ENCODE measurements at regions not wholly inside any gene's neighbourhood (a gene's known extent, or its start where the extent isn't known, plus 50 kb on each side); places are given as distances from the start of the nearest gene placed in this dataset.

- no peak overlapping the region for H3K4me3 ChIP-seq
- no peak for DNase-seq (ENCODE audit: extremely low spot score in 2 of 2)
- no peaks in the 10 kb centered on the region for H3K36me3 ChIP-seq
- no peaks in the 10 kb centered on the region for H3K27me3 ChIP-seq
- TF ChIP-seq CTCF (IDR thresholded peaks at IDR 0.05) (no peak), POLR2AphosphoS5 (IDR thresholded peaks at IDR 0.05; ENCODE audit: insufficient read depth in 1 of 2, low read depth in 1 of 2) (no peak), POLR2A (IDR thresholded peaks at IDR 0.05) (no peak)
- H3K27ac ChIP-seq = no peak overlapping the region
- intact Hi-C loops (cut with DNase I) = loop anchor here (5.0 to 10.0 kb wide), 2 partner anchors 216 to 1009 kb away; no protein-coding TSS in a partner anchor
- no peaks in the 10 kb centered on the region for H3K9me3 ChIP-seq
- H3K4me1 ChIP-seq = no peaks in the 10 kb centered on the region
Observed at GRCh38 chr15:70483513-70483912, 279.8 kb downstream of the UACA start.

- intact Hi-C loops (cut with DNase I) = loop anchor here (5.0 to 10.0 kb wide), 2 partner anchors 213 to 1006 kb away; no protein-coding TSS in a partner anchor
- H3K4me1 ChIP-seq = peaks cover 7% of the 10 kb centered on the region
- no peak overlapping the region for H3K4me3 ChIP-seq
- no peak overlapping the region for H3K27ac ChIP-seq
- no peaks in the 10 kb centered on the region for H3K27me3 ChIP-seq
- no peaks in the 10 kb centered on the region for H3K36me3 ChIP-seq
- no peak for TF ChIP-seq POLR2A (IDR thresholded peaks at IDR 0.05)
- TF ChIP-seq CTCF (IDR thresholded peaks at IDR 0.05) = no peak
- no peak for TF ChIP-seq POLR2AphosphoS5 (IDR thresholded peaks at IDR 0.05; ENCODE audit: insufficient read depth in 1 of 2, low read depth in 1 of 2)
- no peaks in the 10 kb centered on the region for H3K9me3 ChIP-seq
- DNase-seq (ENCODE audit: extremely low spot score in 2 of 2) = no peak
Observed at GRCh38 chr15:70480196-70480856, 283.0 kb downstream of the UACA start.

- intact Hi-C loops (cut with DNase I) = loop anchor here (5.0 to 10.0 kb wide), 4 partner anchors 155 to 1005 kb away; partner anchors contain the start of gene TLE3
- Histone ChIP-seq H3K36me3 (no peaks in the 10 kb centered on the region), H3K4me1 (peaks cover 13% of the 10 kb centered on the region), H3K9me3 (no peaks in the 10 kb centered on the region), H3K27me3 (no peaks in the 10 kb centered on the region), H3K27ac (no peak overlapping the region), H3K4me3 (no peak overlapping the region)
- TF ChIP-seq CTCF (IDR thresholded peaks at IDR 0.05) (no peak), POLR2A (IDR thresholded peaks at IDR 0.05) (no peak)
- no peak for DNase-seq (ENCODE audit: extremely low spot score in 2 of 2)
Observed at GRCh38 chr15:70479785-70480184, 283.6 kb downstream of the UACA start.

- no peaks in the 10 kb centered on the region for H3K9me3 ChIP-seq
- no peak overlapping the region for H3K27ac ChIP-seq
- intact Hi-C loops (cut with DNase I) = loop anchor here (10.0 kb wide), 2 partner anchors 154 to 384 kb away; partner anchors contain the start of gene TLE3
- no peak for DNase-seq (ENCODE audit: extremely low spot score in 2 of 2)
- H3K4me1 ChIP-seq = peaks cover 20% of the 10 kb centered on the region
- TF ChIP-seq CTCF (IDR thresholded peaks at IDR 0.05) = no peak
- TF ChIP-seq POLR2AphosphoS5 (IDR thresholded peaks at IDR 0.05; ENCODE audit: insufficient read depth in 1 of 2, low read depth in 1 of 2) = no peak
- no peak for TF ChIP-seq POLR2A (IDR thresholded peaks at IDR 0.05)
- no peaks in the 10 kb centered on the region for H3K36me3 ChIP-seq
- no peak overlapping the region for H3K4me3 ChIP-seq
- H3K27me3 ChIP-seq = no peaks in the 10 kb centered on the region
Observed at GRCh38 chr15:70479056-70479455, 284.3 kb downstream of the UACA start.

- no peak for DNase-seq (ENCODE audit: extremely low spot score in 2 of 2)
- Histone ChIP-seq H3K36me3 (no peaks in the 10 kb centered on the region), H3K4me3 (no peak overlapping the region), H3K27ac (no peak overlapping the region), H3K4me1 (peaks cover 27% of the 10 kb centered on the region), H3K27me3 (no peaks in the 10 kb centered on the region), H3K9me3 (no peaks in the 10 kb centered on the region)
- TF ChIP-seq CTCF (IDR thresholded peaks at IDR 0.05) = no peak
- TF ChIP-seq POLR2AphosphoS5 (IDR thresholded peaks at IDR 0.05; ENCODE audit: insufficient read depth in 1 of 2, low read depth in 1 of 2) = no peak
- no peak for TF ChIP-seq POLR2A (IDR thresholded peaks at IDR 0.05)
- intact Hi-C loops (cut with DNase I) = loop anchor here (10.0 kb wide), 2 partner anchors 154 to 384 kb away; partner anchors contain the start of gene TLE3
Observed at GRCh38 chr15:70478251-70478990, 284.9 kb downstream of the UACA start.
